ENCODE measurements at regions not wholly inside any gene's neighbourhood (a gene's known extent, or its start where the extent isn't known, plus 50 kb on each side); places are given as distances from the start of the nearest gene placed in this dataset.

DNA sequence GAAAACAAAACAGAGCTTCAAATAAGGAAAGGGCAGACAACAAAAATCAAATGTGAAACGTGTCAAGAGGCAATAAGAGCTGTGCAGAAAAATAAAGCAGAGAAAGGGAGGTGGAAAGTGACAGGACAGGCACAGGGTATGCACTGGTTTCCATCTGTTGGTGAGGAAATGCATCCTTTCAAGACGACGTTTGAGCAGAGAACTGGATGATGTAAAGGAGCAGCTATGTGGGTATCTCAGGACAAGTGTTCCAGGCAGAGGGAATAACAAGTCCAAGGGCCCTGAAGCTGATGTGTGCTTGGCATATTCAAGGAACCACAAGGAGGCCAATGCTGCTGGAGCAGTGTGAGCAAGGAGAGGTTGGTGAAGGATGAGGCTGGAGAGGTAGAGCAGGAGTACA is 168.9 kb upstream of the SERPINE2 start:
- H2AFZ ChIP-seq (replicated peaks): no peak overlapping the region
- no peaks in the 10 kb centered on the region for H3K36me3 Mint-ChIP-seq
- no peaks in the 10 kb centered on the region for H3K9me3 Mint-ChIP-seq
- no peaks in the 10 kb centered on the region for H3K4me1 ChIP-seq
- peaks cover 5% of the 10 kb centered on the region for H3K4me1 Mint-ChIP-seq
- DNase-seq (ENCODE audit: low spot score): no peak
- no peaks in the 10 kb centered on the region for H3K9me3 ChIP-seq (ENCODE audit: low read depth)
- H3F3A ChIP-seq (ENCODE audit: low read depth): no peaks in the 10 kb centered on the region
- H3K4me2 ChIP-seq: no peak overlapping the region
- H3K27me3 Mint-ChIP-seq (ENCODE audit: insufficient read depth, low read depth): peaks cover 2% of the 10 kb centered on the region
- H4K20me1 ChIP-seq (ENCODE audit: low read depth): no peaks in the 10 kb centered on the region
- no peak overlapping the region for H3K9ac ChIP-seq
- no peaks in the 10 kb centered on the region for H3K27me3 ChIP-seq
- H3K27ac ChIP-seq: no peak overlapping the region
- H3K4me3 Mint-ChIP-seq: no peak overlapping the region
- TF ChIP-seq EZH2phosphoT487 (IDR thresholded peaks at IDR 0.05) (no peak), EZH2 (IDR thresholded peaks at IDR 0.05) (no peak)
- TF ChIP-seq, protein P1, sequence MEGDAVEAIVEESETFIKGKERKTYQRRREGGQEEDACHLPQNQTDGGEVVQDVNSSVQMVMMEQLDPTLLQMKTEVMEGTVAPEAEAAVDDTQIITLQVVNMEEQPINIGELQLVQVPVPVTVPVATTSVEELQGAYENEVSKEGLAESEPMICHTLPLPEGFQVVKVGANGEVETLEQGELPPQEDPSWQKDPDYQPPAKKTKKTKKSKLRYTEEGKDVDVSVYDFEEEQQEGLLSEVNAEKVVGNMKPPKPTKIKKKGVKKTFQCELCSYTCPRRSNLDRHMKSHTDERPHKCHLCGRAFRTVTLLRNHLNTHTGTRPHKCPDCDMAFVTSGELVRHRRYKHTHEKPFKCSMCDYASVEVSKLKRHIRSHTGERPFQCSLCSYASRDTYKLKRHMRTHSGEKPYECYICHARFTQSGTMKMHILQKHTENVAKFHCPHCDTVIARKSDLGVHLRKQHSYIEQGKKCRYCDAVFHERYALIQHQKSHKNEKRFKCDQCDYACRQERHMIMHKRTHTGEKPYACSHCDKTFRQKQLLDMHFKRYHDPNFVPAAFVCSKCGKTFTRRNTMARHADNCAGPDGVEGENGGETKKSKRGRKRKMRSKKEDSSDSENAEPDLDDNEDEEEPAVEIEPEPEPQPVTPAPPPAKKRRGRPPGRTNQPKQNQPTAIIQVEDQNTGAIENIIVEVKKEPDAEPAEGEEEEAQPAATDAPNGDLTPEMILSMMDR (IDR thresholded peaks at IDR 0.05): no peak
- no peaks in the 10 kb centered on the region for H3K36me3 ChIP-seq
- no peak overlapping the region for H3K4me3 ChIP-seq
- no peak overlapping the region for H3K27ac Mint-ChIP-seq
- H3K79me2 ChIP-seq (ENCODE audit: low read depth): no peaks in the 10 kb centered on the region

DNA sequence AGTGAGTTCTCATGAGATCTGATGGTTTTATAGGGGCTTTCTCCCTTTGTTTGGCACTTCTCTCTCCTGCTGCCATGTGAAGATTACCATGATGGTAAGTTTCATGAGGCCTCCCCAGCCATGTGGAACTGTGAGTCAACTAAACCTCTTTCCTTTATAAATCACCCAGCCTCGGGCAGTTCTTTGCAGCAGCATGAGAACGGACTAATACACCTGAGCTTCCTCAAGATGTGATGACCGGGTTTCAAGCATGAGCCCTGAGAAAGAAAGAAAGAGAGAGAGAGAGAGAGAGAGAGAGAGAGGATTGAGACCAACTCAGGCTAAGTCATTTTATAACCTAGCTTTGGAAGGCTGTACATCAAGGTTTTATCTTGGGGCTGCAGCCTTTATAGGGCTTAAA is 167.7 kb upstream of the SERPINE2 start:
- H3K4me3 ChIP-seq: no peak overlapping the region
- no peak overlapping the region for H3K9ac ChIP-seq
- Mint-ChIP-seq H3K27ac (no peak overlapping the region), H3K36me3 (no peaks in the 10 kb centered on the region), H3K9me3 (no peaks in the 10 kb centered on the region), H3K4me3 (no peak overlapping the region), H3K27me3 (ENCODE audit: insufficient read depth, low read depth) (peaks cover 2% of the 10 kb centered on the region), H3K4me1 (peaks cover 5% of the 10 kb centered on the region)
- no peaks in the 10 kb centered on the region for H4K20me1 ChIP-seq (ENCODE audit: low read depth)
- no peaks in the 10 kb centered on the region for H3K36me3 ChIP-seq
- H2AFZ ChIP-seq (replicated peaks): no peak overlapping the region
- TF ChIP-seq EZH2 (IDR thresholded peaks at IDR 0.05) (no peak), EZH2phosphoT487 (IDR thresholded peaks at IDR 0.05) (no peak)
- TF ChIP-seq, protein P1 (IDR thresholded peaks at IDR 0.05): no peak
- H3K27me3 ChIP-seq: no peaks in the 10 kb centered on the region
- H3K27ac ChIP-seq: no peak overlapping the region
- no peaks in the 10 kb centered on the region for H3F3A ChIP-seq (ENCODE audit: low read depth)
- no peaks in the 10 kb centered on the region for H3K4me1 ChIP-seq
- DNase-seq (ENCODE audit: low spot score): no peak
- H3K79me2 ChIP-seq (ENCODE audit: low read depth): no peaks in the 10 kb centered on the region
- H3K9me3 ChIP-seq (ENCODE audit: low read depth): no peaks in the 10 kb centered on the region
- no peak overlapping the region for H3K4me2 ChIP-seq

DNA sequence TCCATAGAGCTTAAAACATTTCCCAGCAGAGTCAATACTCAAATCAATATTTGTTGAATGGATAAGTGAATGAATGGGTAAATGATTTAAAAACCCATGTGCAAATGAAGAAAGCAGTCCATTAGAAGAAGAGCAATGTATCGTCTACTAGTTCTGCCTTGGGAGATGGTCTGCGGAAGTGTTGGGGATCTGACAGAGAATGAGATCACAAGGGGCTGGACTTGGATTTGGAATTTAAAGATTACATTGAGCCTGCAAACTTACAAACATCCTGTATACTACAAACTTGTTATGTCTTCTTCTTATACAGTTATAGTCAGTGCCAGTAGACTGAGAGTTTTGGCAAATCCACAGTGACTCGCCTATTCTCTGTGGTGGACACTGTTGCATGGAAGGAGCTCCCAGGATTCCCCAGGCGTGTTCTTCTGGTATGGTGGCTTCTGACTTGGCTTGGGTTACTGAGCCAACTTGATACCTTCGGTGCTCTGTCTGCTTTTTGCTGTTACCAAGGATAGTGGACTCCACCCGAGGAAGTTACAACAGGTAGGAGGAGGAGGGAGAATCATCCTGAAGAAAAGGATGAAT is 163.3 kb upstream of the SERPINE2 start:
- H3K27me3 Mint-ChIP-seq (ENCODE audit: insufficient read depth, low read depth): peaks cover 2% of the 10 kb centered on the region
- no peak for DNase-seq (ENCODE audit: low spot score)
- no peaks in the 10 kb centered on the region for H3K36me3 Mint-ChIP-seq
- Histone ChIP-seq H3K36me3 (no peaks in the 10 kb centered on the region), H3K4me1 (no peaks in the 10 kb centered on the region), H4K20me1 (ENCODE audit: low read depth) (no peaks in the 10 kb centered on the region), H3K79me2 (ENCODE audit: low read depth) (no peaks in the 10 kb centered on the region), H2AFZ (replicated peaks) (no peak overlapping the region), H3K4me2 (no peak overlapping the region), H3K27me3 (no peaks in the 10 kb centered on the region), H3K9me3 (ENCODE audit: low read depth) (no peaks in the 10 kb centered on the region), H3F3A (ENCODE audit: low read depth) (no peaks in the 10 kb centered on the region), H3K4me3 (no peak overlapping the region), H3K9ac (no peak overlapping the region), H3K27ac (no peak overlapping the region)
- no peak overlapping the region for H3K4me3 Mint-ChIP-seq
- no peak overlapping the region for H3K27ac Mint-ChIP-seq
- no peaks in the 10 kb centered on the region for H3K4me1 Mint-ChIP-seq
- H3K9me3 Mint-ChIP-seq: no peaks in the 10 kb centered on the region
- TF ChIP-seq EZH2 (IDR thresholded peaks at IDR 0.05) (no peak), EZH2phosphoT487 (IDR thresholded peaks at IDR 0.05) (no peak)
- TF ChIP-seq, protein P1 (IDR thresholded peaks at IDR 0.05): no peak
